NCI-H146 treated with DMSO at 0.1 percent for 48 hours (cell line): ENCODE measurements at regions not wholly inside any gene's neighbourhood (a gene's known extent, or its start where the extent isn't known, plus 50 kb on each side); places are given as distances from the start of the nearest gene placed in this dataset.
A peak's percentile ranks its signal among the peaks of the same experiment; 100 is the strongest.
"Not testable (repeated sequence)": the region's sequence is repeated elsewhere in the genome, so short reads cannot be mapped to it uniquely, and the experiment has no call there.

ENCODE experiments used
- DNase-seq: peaks from one replicate; lab custom pipeline; 2025; ENCODE audit not compliant: unreplicated experiment; lab: John Stamatoyannopoulos, UW

GRCh38 chr4:173475751-173476150 lies 54.3 kb downstream of the HAND2 start:
- no peak for DNase-seq

GRCh38 chr4:173469622-173470021 lies 60.4 kb downstream of the HAND2 start:
- no peak for DNase-seq

- no peak for DNase-seq
Observed at GRCh38 chr4:173468314-173468713, 61.7 kb downstream of the HAND2 start.

- DNase-seq = no peak
Observed at GRCh38 chr4:173466101-173466500, 63.9 kb downstream of the HAND2 start.

GRCh38 chr4:173464481-173464880 lies 65.5 kb downstream of the HAND2 start:
- no peak for DNase-seq

- no peak for DNase-seq
Observed at GRCh38 chr4:173463816-173464215, 64.9 kb upstream of the SCRG1 start.

- DNase-seq = no peak
Observed at GRCh38 chr4:173461170-173461569, 62.3 kb upstream of the SCRG1 start.

GRCh38 chr4:173459857-173460256 lies 60.9 kb upstream of the SCRG1 start:
- no peak for DNase-seq

- no peak for DNase-seq
Observed at GRCh38 chr4:173457893-173458292, 59.0 kb upstream of the SCRG1 start.

- DNase-seq = not testable (repeated sequence)
Observed at GRCh38 chr4:173451435-173451834, 52.5 kb upstream of the SCRG1 start.

GRCh38 chr4:173450281-173450680 lies 51.4 kb upstream of the SCRG1 start:
- no peak for DNase-seq

GRCh38 chr4:173449380-173449717 lies 50.4 kb upstream of the SCRG1 start:
- DNase-seq = no peak

GRCh38 chr4:173448608-173449379 lies 49.9 kb upstream of the SCRG1 start:
- DNase-seq = peak; percentile 74
